Stimulated activated CD4-positive, alpha-beta T cell treated with anti-CD3 and anti-CD28 coated beads, TNF-alpha, amount 100 ng/mL, for 48 hours (primary cell): ENCODE measurements at regions not wholly inside any gene's neighbourhood (a gene's known extent, or its start where the extent isn't known, plus 50 kb on each side); places are given as distances from the start of the nearest gene placed in this dataset.
"Not testable (repeated sequence)": the region's sequence is repeated elsewhere in the genome, so short reads cannot be mapped to it uniquely, and the experiment has no call there.

ENCODE experiments used
- DNase-seq, 3 donors: peaks; one replicate each; pipeline ENCODE4 v3.0.0-alpha.2; 2020; ENCODE audit warnings: low read depth in 3 of 3

DNA sequence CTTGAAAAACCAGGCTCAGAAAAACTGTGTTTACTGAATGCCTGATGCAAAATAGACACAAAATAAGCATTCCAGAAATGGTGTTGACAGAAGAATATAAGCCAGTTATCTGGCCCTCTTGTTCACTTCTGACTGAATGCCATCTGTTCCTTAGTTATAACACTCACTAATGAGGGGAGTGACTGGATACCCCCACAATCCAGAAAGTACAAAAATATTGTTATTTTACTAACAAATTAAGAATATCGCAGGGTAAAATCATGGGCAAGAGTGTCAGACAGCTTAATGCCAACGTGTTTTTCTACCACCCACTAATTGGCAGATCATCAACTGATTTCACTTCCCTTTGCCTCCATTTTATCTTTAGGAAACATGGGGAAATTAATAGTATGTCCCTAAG, 477.3 kb upstream of the FLRT2 start:
- DNase-seq = no peak

DNA sequence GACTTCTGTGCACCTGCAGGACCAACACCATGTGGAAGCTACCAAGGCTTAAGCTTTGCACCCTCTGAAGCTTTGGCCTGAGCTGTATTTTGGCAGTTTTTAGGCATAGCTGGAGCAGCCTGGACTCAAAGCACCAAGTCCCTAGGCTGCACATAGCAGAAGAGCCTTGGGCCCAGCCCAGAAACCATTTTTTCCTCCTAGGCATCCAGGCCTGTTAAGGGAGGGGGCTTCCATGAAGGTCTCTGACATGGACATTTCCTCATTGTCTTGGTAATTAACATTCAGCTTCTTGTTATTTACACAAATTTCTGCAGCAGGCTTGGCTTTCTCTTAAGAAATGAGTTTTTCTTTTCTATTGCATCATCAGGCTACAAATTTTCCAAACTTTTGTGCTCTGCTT, 475.8 kb upstream of the FLRT2 start:
- no peak for DNase-seq

DNA sequence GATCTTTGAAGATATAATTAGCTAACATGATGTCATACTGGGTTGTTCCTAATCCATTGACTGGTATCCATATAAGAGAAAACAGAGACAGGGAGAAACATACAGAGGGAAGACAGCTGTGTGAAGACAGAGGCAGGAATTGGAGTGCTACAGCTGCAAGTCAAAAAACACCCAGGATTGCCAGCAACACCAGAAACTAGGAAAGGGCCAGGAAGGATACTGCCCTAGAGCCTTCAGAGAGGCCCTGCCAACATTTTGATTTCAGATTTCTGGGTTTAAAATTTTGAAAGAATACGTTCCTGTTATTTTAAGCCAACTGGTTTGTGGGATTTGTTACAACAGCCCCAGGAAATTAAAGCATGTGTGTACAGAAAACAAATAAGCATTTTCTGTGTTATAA, 473.7 kb upstream of the FLRT2 start:
- DNase-seq = no peak

DNA sequence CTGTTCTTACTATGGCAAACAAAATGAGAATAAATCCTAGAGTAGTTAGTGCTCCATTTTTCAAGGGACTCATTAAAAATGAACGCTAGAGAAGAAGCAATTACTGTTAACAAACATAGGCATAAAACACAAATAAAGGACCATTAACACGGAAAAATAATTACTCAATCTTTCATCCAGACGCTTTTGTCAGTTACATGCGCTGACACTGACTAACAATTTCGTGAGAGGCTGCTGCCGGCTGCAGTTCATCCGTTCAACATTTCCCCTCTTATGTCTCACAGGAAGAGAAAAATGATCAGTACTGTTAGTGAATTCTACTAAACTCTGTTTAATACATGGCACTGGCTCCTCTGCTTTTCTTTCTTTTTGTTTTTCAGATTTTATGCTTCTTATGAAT, 472.7 kb upstream of the FLRT2 start:
- no peak for DNase-seq

DNA sequence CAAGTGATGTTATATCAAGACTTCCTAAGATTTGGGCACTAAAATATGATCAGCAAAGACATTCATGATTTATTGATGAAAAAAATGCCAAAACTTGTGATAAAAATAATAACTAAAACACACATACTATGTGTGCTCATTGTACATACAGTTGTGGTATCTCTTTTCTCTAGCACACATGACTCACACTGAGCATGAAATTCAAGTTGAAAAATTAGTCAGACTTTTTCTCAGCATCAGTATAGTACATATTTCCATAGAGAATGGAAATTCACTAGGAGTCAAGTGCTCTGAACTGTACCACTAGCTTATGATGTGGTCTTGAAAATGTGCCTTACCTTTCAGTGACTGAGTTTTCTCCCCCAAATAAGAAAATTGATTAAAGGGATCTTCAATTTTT, 471.8 kb upstream of the FLRT2 start:
- no peak for DNase-seq

DNA sequence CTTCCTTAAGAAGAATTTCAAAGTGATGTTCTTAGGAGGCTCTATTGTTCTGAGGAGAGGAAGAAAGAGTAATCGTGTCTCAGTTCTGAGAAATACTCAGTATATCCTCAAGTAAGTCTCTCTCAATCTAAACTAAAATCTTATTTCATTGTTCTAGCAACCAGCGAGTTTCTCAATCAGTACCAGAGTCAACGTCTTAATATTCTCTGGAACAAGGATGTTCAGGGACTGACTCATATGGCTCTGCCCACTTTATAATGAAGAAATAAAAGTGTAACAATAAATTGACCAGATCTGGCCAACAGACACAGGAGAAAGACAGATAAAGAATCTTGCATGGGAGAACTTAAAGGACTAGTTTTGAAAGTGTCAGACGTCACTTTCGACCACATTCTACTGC, 469.8 kb upstream of the FLRT2 start:
- DNase-seq = no peak

DNA sequence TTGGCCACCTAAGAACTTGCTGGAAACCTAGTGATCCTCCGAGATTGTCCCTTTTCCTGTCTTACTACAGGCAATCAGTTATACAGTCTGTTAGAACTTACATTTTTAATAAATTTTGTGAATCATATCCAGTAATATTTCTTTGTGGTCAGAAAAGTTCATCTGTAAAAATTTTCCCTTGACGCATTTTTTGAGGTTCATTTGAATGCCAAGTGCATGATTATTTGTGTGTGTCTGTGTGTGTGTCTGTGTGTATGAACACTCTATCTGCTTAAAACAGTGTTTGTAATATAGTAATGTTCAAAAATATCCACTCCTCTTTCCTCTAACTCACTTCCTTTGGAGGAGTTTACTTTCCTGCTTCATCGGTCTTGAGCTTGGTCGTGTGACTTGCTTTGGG, 468.7 kb upstream of the FLRT2 start:
- no peak for DNase-seq

DNA sequence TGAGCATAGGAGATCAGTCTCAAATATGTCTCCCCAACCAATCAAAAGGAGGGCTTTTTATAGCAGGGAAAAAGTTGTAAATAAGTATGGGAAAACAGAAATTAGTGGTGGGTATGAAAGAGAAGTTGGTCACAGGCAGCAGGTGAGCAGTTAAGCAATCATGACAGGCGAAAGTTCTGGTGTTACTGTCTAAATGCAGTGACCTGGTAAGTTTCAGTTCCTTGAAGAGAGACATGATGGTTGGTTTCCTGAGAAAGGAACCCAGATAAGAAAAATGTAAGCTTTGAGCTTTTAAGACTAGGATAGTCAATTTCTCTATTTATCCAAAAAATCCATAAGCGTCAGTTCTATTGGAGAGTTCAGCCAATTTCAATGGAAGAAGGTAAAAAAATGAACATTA, 466.2 kb upstream of the FLRT2 start:
- no peak for DNase-seq

DNA sequence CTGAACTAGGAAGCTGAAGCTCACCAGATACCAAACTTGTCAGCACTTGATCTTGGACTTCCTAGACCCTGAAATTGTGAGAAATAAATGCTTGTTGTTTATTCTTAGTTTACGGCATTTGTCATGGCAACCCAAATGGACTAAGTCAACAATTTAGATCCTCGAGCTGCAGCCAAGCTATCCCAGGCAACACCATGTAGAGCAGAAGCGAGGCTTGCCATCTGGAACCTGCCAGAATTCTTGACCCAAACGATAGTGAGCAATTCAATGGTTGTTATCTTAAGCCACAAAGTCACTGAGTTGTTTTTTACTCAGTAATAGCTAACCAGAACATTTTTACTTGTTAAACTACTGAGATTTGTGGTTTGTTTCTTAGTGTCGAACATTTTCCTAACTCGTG, 458.5 kb upstream of the FLRT2 start:
- no peak for DNase-seq

DNA sequence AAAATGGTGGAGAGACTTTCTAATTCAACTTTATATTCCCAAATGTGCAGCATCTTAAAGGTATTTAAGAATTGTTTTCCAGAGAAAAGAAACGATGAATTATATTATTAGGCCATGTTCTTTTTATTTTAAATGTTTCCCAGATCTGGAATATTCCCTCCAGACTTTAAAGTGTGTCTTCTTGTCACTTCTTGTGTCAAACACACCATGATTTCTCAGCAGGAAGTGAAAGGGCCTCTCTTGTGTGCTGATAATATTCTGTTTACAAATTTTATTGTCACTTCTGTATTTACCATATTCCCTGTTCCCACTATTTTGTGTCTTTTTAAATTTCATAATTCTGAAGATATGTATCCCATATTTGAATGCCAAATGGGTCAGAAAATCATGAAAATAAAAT, 455.0 kb upstream of the FLRT2 start:
- no peak for DNase-seq

DNA sequence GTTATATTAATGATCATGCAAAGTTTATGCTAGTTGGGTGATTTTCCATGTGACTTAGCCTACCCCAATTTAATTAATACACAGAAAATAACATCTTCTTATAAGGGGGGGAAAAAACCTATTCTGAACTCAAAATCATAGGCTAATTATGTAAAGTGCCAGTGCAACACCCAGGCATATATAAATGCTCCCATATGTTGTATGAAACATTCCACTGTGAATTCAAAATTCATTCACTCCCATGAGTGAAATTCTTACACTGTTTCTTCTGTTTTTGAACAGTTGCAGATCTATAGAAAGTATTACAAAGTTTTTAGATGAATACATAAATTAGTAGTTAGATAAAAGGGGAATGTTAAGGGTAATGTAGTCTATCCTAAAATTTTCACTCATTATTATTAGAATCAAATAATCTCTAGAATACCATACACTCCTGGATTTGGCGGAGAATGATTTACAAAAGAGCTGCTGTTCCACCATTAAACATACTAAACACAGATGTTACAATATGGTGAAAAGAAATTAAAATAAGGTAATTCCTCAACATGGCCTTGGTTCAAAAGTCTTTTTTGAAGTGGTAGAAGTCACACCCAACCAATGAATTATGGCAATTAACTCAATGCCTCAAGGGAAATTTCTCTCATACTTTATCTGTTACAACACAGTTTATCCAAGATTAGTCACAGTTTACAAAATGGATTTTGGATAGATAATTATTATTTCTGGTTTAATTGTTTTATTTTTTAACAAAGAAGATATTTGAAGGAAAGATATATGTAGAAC, 454.1 kb upstream of the FLRT2 start:
- DNase-seq = no peak

DNA sequence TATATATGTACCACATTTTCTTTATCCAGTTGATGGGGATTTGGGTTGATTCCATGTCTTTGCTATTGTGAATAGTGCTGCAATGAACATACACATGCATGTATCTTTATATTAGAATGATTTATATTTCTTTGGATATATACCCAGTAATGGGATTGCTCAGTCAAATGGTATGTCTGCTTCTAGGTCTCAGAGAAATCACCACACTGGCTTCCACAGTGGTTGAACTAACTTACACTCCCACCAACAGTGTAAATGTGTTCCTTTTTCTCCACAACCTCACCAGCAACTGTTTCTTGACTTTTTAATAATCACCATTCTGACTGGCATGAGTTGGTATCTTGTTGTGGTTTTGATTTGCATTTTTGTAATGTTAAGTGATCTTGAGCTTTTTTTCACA, 452.2 kb upstream of the FLRT2 start:
- DNase-seq = not testable (repeated sequence)

DNA sequence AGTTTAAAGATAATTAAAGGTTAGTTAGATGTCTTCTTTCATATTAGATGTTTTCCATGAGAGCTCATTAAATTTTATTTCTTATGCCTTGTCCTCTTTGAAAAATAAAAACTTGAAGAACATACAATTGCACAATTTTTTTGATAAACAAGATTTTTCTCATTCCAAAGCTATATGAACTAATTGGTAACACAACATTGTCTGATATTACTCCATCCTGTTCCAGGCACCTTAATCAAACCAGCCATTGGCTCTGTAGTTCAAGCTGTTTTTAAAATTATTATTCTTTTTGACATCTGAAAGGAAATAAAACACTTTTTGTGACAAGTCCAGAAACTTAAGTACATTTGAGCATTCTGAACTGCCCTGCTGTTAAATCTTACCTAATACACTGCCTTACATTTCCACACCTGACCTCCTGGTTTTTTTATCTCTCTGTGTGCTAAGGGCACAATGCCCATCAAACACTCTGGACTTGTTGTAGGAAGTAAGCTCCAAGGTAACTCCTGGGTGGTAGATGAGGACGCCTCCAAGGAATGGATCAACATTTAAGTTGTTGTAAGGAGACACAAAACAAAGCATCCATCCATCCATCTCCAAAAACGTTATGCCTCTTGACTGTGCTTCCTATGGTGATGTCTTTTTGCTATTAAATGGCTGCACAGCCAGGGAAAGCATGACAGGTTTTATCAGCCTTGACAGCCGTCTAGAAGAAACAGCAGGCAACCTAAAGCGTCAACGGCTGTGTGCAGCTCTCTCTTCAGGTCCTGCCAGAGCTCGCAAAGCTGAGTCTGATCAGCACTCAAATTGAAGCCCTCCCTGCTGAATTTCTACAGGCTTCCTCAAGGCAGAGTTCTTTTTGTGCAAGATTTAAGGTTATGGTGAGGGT, 449.9 kb upstream of the FLRT2 start:
- no peak for DNase-seq

DNA sequence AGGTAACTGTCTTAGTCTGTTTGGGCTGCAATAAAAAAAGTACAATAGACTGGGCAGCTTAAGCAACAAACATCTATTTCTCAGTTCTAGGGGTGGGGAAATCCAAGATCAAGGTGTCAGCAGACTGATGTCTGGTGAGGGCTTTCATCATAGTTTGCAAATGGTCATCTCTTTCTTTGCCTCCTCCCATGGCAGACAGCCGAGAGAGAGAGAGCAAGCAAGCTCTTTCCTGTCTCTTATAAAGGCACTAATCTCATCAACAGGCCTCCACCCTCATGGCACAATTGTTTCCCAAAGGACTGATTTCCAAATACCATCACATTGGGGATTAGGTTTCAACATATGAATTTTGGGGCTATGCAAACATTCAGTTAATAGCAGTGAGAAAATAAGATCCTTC, 445.6 kb upstream of the FLRT2 start:
- DNase-seq = no peak

DNA sequence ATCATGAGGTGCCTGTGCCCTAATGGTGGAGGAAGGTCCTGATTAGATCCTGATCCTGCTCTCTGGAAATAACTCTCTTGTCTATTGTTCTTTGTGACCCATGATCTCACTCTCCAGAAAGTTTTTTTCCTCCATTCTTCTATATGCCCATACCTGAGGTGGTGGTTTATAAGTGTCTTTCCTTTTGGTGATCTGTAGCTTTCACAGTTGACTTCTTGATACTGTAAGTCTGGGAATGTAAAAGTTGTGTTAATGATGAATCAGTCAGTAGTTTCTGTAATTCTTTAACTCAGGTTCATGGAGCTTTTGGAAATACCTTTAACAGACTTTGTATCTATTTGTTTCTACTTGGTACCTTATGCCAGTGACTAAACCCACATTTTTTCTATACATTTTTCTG, 444.0 kb upstream of the FLRT2 start:
- no peak for DNase-seq

DNA sequence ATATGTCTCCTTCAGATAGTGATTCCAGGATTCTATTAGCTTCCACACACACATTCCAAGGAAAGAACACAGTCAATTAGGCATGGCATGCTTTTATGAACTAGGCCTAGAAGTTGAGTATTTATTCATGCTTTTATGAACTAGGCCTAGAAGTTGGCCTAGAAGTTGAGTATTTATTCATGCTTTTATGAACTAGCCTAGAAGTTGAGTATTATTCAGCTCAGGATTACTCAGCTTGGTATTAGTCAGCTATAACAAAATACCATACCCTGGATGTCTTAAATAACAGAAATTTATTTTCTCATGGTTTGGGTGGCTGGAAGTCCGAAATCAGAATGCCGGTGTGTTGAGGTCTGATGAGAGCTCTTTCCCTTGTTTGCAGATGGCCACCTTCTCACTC, 442.7 kb upstream of the FLRT2 start:
- DNase-seq = no peak

DNA sequence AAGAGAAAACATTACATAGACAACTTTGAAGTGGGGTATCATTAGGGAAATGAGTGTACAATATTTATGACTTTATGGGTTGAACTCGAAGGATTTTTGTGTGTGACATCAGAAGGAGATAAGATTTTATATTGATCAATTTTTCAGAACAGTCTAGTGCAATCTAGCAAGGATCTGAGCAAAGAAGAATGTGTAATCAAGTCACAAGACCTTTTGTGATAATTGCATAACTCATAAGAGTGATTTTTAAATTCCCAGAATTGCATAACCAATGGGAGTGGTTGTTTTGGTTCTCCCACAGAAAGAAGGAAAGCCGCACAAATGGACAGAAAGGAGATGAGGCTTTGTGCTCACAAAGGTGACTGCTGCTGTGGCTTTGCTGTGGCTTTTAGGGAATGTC, 441.8 kb upstream of the FLRT2 start:
- DNase-seq = no peak

DNA sequence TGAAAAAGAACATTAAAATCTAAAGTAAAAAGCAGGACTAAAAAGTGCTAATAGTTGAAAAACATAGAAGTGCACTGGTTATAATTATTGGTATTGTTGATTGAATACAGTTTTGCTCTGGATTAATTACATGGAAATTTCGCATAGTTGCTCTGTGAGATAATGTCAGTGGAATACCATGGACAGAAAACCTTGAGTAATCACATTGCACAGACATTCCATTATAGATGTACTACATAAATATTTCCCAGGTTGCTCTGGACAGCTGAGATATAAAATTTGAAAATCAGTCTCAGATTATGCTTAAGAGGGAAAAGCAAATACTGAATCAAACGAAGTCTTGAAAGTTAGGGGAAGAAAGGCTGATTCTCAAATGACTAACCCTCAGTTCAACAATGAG, 439.3 kb upstream of the FLRT2 start:
- DNase-seq = no peak

DNA sequence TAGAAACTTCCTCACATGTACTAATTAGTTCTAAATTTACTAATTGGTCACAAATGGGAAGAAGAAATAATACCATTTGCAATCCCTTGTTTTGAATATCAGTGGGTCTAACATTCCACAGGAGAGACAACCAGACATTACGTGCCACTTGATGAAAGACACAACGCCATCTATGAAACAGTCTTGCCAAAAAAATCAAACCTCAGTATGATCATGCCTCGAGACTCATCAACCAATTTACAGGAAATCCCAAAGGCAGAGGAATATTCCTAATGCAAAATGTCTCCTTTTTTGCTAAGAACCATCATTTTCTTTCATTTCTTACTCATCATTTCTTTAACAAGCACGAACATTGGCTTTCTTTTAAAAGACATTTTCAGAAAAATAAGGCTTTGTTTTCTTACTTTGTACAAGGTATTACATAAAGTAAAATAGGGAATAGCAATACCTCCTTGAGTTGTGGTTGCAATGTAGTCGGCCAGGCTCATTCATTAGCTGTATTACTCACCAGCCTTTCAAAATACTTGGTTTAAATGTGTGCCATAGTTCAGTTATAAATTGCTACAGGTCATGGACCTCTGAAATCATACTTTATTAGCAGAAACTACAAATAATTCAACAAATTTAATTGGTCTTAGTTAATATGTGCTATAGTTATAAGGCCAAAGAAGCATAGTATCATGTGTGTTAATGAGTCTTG, 436.2 kb upstream of the FLRT2 start:
- DNase-seq = no peak

DNA sequence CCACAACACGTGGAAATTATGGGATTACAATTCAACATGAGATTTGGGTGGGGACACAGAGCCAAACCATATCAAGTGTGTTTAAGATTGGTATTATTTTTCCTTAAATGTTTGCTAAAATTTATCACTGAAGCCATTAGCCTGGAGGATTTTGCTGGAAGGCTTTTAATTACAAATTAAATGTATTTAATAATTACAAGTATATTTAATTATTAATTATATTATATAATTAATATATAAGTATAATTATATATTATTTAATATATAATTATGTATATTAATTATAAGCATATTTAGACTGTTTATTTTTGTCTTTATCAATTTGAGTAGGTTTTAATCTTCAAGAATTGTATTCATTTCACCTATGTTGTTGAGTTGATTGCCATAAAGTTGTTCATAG, 427.4 kb upstream of the FLRT2 start:
- DNase-seq = no peak

DNA sequence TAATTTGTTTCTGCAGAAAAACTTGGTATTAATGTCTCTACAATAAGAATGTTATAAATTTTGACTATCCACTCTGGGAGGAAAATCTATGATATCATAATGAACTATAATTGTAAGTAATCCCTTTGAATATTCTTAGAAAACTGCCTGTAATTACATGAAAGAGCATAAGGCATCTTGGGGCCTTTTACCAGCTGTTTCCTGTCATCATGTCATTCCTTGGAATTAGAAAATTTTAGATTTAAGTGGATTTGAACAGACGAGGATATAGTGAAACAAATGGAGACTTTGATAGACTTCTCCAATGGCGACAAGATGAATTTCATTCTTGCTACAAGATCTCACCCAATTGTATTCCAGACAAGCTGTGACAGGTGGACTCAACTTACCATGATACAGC, 423.4 kb upstream of the FLRT2 start:
- no peak for DNase-seq

DNA sequence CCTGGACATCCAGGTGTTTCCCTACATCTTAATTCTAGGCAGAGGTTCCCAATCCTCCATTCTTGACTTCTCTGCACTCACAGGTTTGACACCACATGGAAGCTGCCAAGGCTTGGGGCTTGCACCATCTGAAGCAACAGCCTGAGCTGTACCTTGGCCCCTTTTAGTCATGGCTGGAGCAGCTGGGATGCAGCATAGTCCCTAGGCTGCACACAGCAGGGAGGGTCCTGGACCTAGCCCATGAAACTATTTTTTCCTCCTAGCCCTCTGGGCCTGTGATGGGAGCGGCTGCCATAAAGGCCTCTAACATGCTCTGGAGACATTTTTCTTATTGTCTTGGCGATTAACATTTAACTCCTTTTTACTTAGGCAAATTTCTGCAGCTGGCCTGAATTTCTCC, 417.2 kb upstream of the FLRT2 start:
- no peak for DNase-seq

DNA sequence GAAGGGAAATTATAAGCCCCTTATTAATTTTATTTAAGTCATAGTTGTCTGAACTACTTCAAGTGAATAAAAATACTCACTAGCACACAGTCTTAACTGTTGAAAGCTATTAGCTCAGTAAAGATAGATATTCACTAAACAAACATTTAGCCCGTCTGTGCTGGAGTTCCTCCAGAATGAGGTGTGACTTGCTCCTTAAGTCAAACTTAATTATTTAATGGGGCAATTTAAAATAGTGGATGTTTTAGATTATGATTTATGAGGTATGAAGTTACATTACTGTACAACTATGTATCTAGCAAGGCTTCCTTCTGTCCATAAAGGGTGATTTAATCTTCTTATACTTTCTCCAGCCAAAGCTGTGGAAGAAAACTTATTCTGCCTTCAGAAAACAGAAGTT, 414.0 kb upstream of the FLRT2 start:
- no peak for DNase-seq
